A549 (cell line): ENCODE measurements at regions not wholly inside any gene's neighbourhood (a gene's known extent, or its start where the extent isn't known, plus 50 kb on each side); places are given as distances from the start of the nearest gene placed in this dataset.

ENCODE experiments used
- ATAC-seq, 2 experiments: fragments of 200-7000 bp in 1 of 2; fragments of >200 bp in 1 of 2; cut with Nextera tagmentation in 1 of 2; cut with Tn5 transposase in 1 of 2; 3 replicates each; pipeline versions ENCODE4 v1.8.0 to v1.9.1; 2018 to 2020; ENCODE audit warnings: mild to moderate bottlenecking in 1 of 2, moderate library complexity in 1 of 2
- CTCF ChIA-PET: fragments of 300-600 bp; sonication (Branson Sonifier 250); formaldehyde crosslinking; extraction: SDS; loops from one replicate; lab custom pipeline; 2021; ENCODE audit warnings: antibody characterized with exemption, inconsistent platforms; lab: Yijun Ruan, JAX
- POLR2A ChIA-PET: fragments of 350-600 bp; formaldehyde crosslinking; extraction: SDS; loops from one replicate; lab custom pipeline; 2021; ENCODE audit warnings: antibody characterized with exemption, inconsistent platforms; lab: Yijun Ruan, JAX
- DNase-seq, 2 experiments: peaks; one replicate each; pipeline versions ENCODE4 v3.0.0 to v3.0.0-alpha.2; 2011 to 2016; ENCODE audit warnings: low read depth in 1 of 2, low spot score in 1 of 2
- FAIRE-seq: peaks from 2 replicates; lab custom pipeline; 2011; peaks lifted over from hg19 to GRCh38; lab: Jason Lieb, UNC
- H3K27ac ChIP-seq, 2 experiments: fragments of >200 bp; sonication (Bioruptor Twin); formaldehyde crosslinking; 3 replicates each; pipeline ENCODE4 v1.5.1; 2016 to 2017
- H3K4me1 ChIP-seq: fragments of >200 bp; sonication (Bioruptor Twin); formaldehyde crosslinking; 3 replicates; pipeline ENCODE4 v1.6.1; 2016
- H3K4me2 ChIP-seq: fragments of >200 bp; sonication (Bioruptor Twin); formaldehyde crosslinking; 3 replicates; pipeline ENCODE4 v1.6.1; 2016
- H3K4me3 ChIP-seq: fragments of >200 bp; sonication (Bioruptor Twin); formaldehyde crosslinking; 3 replicates; pipeline ENCODE4 v1.5.1; 2016
- H3K9me3 ChIP-seq: fragments of >200 bp; sonication (Bioruptor Twin); formaldehyde crosslinking; 3 replicates; pipeline ENCODE4 v1.6.1; 2016
- ATOH8 ChIP-seq: fragments of 250-450 bp; sonication (Bioruptor Pico); IDR thresholded peaks from 2 replicates; pipeline ENCODE4 v1.5.0; 2020; ENCODE audit warnings: low read depth, mild to moderate bottlenecking, moderate library complexity
- CBX2 ChIP-seq: fragments of 200-600 bp; sonication (generic); IDR thresholded peaks from 2 replicates; pipeline ENCODE4 v1.6.1; 2016; ENCODE audit warnings: low read depth, mild to moderate bottlenecking, borderline replicate concordance
- CBX8 ChIP-seq: fragments of 200-600 bp; sonication (generic); IDR thresholded peaks from 2 replicates; pipeline ENCODE4 v1.6.1; 2016
- CHD2 ChIP-seq: fragments of 150-350 bp; IDR thresholded peaks from 2 replicates; pipeline ENCODE4 v1.6.1; 2014; ENCODE audit warnings: low read length; ENCODE audit not compliant: partially characterized antibody
- CHD4 ChIP-seq: fragments of 200-600 bp; sonication (generic); IDR thresholded peaks from 2 replicates; pipeline ENCODE4 v1.6.1; 2016; ENCODE audit warnings: antibody characterized with exemption, mild to moderate bottlenecking, borderline replicate concordance
- CTCF ChIP-seq: fragments of >200 bp; sonication (Bioruptor Twin); formaldehyde crosslinking; IDR thresholded peaks from 3 replicates; pipeline ENCODE4 v1.5.1; 2016
- EHMT2 ChIP-seq: fragments of 200-600 bp; sonication (generic); IDR thresholded peaks from 2 replicates; pipeline ENCODE4 v1.6.1; 2016; ENCODE audit warnings: antibody characterized with exemption, low read depth, mild to moderate bottlenecking, moderate library complexity
- ELK1 ChIP-seq: fragments of 150-350 bp; IDR thresholded peaks from 2 replicates; pipeline ENCODE4 v1.6.1; 2014; ENCODE audit warnings: low read depth, mild to moderate bottlenecking, low read length
- EP300 ChIP-seq, 2 experiments: fragments of >200 bp; sonication (Bioruptor Twin); formaldehyde crosslinking; IDR thresholded peaks; 2 replicates in 1 of 2; 3 replicates in 1 of 2; pipeline ENCODE4 v1.6.1; 2016 to 2017
- ESRRA ChIP-seq: fragments of 150-350 bp; IDR thresholded peaks from 2 replicates; pipeline ENCODE4 v1.6.1; 2014; ENCODE audit warnings: mild to moderate bottlenecking, low read length, borderline replicate concordance
- FOXS1 ChIP-seq: fragments of 250-450 bp; sonication (Bioruptor Pico); IDR thresholded peaks from 2 replicates; pipeline ENCODE4 v1.5.0; 2020; ENCODE audit warnings: mild to moderate bottlenecking, moderate library complexity
- HEYL ChIP-seq: fragments of 250-450 bp; sonication (Bioruptor Pico); IDR thresholded peaks from 2 replicates; pipeline ENCODE4 v1.8.0; 2021; ENCODE audit warnings: mild to moderate bottlenecking, moderate library complexity
- HOXB5 ChIP-seq: fragments of 250-450 bp; sonication (Bioruptor Pico); IDR thresholded peaks from 2 replicates; pipeline ENCODE4 v1.5.0; 2020; ENCODE audit warnings: mild to moderate bottlenecking, moderate library complexity
- KDM1A ChIP-seq: fragments of 200-600 bp; sonication (generic); IDR thresholded peaks from 2 replicates; pipeline ENCODE4 v1.6.1; 2016; ENCODE audit warnings: low read depth, mild to moderate bottlenecking
- MYC ChIP-seq: IDR thresholded peaks from 2 replicates; pipeline ENCODE4 v1.6.1; 2012; ENCODE audit warnings: mild to moderate bottlenecking, inconsistent platforms, low read length, improper control_type of control experiment, borderline replicate concordance
- NFE2L2 ChIP-seq: fragments of 150-350 bp; conservative IDR thresholded peaks from 2 replicates; pipeline ENCODE4 v1.6.1; 2014; ENCODE audit warnings: low read length
- POLR2A ChIP-seq: IDR thresholded peaks from 2 replicates; pipeline ENCODE4 v1.6.1; 2012; ENCODE audit warnings: mild to moderate bottlenecking, low read length
- RNF2 ChIP-seq: fragments of 200-600 bp; sonication (generic); IDR thresholded peaks from 2 replicates; pipeline ENCODE4 v1.6.1; 2016; ENCODE audit warnings: low read depth, mild to moderate bottlenecking, antibody characterized with exemption, moderate library complexity, borderline replicate concordance
- USF2 ChIP-seq: fragments of 450-650 bp; IDR thresholded peaks from 2 replicates; pipeline ENCODE4 v1.6.1; 2014; ENCODE audit warnings: antibody characterized with exemption
- WGBS: methylation state at CpG from one replicate; pipeline ENCODE4 v1.1.6; 2017; ENCODE audit errors: missing lambda C conversion rate; 5-methylcytosine and 5-hydroxymethylcytosine counted together

GRCh38 chr2:153551698-153552097 lies 73.1 kb upstream of the RPRM start:
- FAIRE-seq, result no peak
- H3K4me2 ChIP-seq, result no peak overlapping the region
- H3K27ac ChIP-seq, result no peak overlapping the region
- no peak overlapping the region for H3K4me3 ChIP-seq
- CTCF ChIA-PET, result no interaction called here
- 42% methylated on average over 1 of the region's 1 CpG for WGBS
- no peak for ATAC-seq
- no peaks in the 10 kb centered on the region for H3K4me1 ChIP-seq
- no peak for TF ChIP-seq CHD2
- TF ChIP-seq, all 56 proteins: peak for 0
- POLR2A ChIA-PET, result no interaction called here
- no peaks in the 10 kb centered on the region for H3K9me3 ChIP-seq
- DNase-seq, result no peak

- no peak overlapping the region for H3K4me2 ChIP-seq
- 10% methylated on average over 3 of the region's 3 CpGs for WGBS
- ChIA-PET CTCF (no interaction called here), POLR2A (no interaction called here)
- peak in 1 of 2 experiments; percentile 19 for DNase-seq
- FAIRE-seq, result no peak
- no peak overlapping the region for H3K27ac ChIP-seq
- no peak for TF ChIP-seq EHMT2
- no peak for TF ChIP-seq KDM1A
- TF ChIP-seq CHD4, result no peak
- no peak for TF ChIP-seq ELK1
- no peak for TF ChIP-seq CBX2
- no peak for TF ChIP-seq HOXB5
- no peak for TF ChIP-seq CBX8
- no peak for TF ChIP-seq ATOH8 (CRISPR knock-in tag)
- TF ChIP-seq CTCF, result no peak
- no peak for TF ChIP-seq FOXS1
- no peak for TF ChIP-seq EP300 (IDR thresholded peaks at IDR 0.05)
- TF ChIP-seq ESRRA, result no peak
- H3K4me1 ChIP-seq, result no peaks in the 10 kb centered on the region
- no peak overlapping the region for H3K4me3 ChIP-seq
- ATAC-seq, result peak; percentile 48 to 82
- H3K9me3 ChIP-seq, result no peaks in the 10 kb centered on the region
These were observed 78.6 kb upstream of the RPRM start for GRCh38 chr2:153557211-153557610.

GRCh38 chr2:153557714-153558113 lies 79.2 kb upstream of the RPRM start:
- POLR2A ChIA-PET, result no interaction called here
- WGBS, result 6% methylated on average over 2 of the region's 2 CpGs
- H3K9me3 ChIP-seq, result no peaks in the 10 kb centered on the region
- FAIRE-seq (no peak), ATAC-seq (no peak), DNase-seq (no peak)
- H3K4me3 ChIP-seq, result no peak overlapping the region
- no peaks in the 10 kb centered on the region for H3K4me1 ChIP-seq
- no peak overlapping the region for H3K27ac ChIP-seq
- no peak overlapping the region for H3K4me2 ChIP-seq
- TF ChIP-seq RNF2 (no peak), NFE2L2 (no peak), MYC (no peak), POLR2A (no peak), HEYL (CRISPR knock-in tag) (no peak), USF2 (no peak)
- CTCF ChIA-PET, result no interaction called here
